ENCODE measurements at regions not wholly inside any gene's neighbourhood (a gene's known extent, or its start where the extent isn't known, plus 50 kb on each side); places are given as distances from the start of the nearest gene placed in this dataset.

GRCh38 chr13:37942929-37943328 lies 73.4 kb upstream of the TRPC4 start:
- H4K20me1 ChIP-seq (ENCODE audit: control insufficient read depth, extremely low read depth, insufficient read depth, low read length): no peaks in the 10 kb centered on the region
- no peaks in the 10 kb centered on the region for H3K27me3 ChIP-seq (ENCODE audit: control insufficient read depth, insufficient read depth, low read length)
- H3K9ac ChIP-seq (ENCODE audit: insufficient read depth, low read length): no peak overlapping the region
- H3K4me2 ChIP-seq (ENCODE audit: extremely low read depth, insufficient read depth, low read length): no peak overlapping the region
- no peaks in the 10 kb centered on the region for H3K36me3 ChIP-seq (ENCODE audit: control insufficient read depth, insufficient read depth, low read length)
- H2AFZ ChIP-seq (ENCODE audit: low read length): no peak overlapping the region
- TF ChIP-seq EZH2 (IDR thresholded peaks at IDR 0.05; ENCODE audit: low read length, missing control alignments): no peak
- TF ChIP-seq, protein P1, sequence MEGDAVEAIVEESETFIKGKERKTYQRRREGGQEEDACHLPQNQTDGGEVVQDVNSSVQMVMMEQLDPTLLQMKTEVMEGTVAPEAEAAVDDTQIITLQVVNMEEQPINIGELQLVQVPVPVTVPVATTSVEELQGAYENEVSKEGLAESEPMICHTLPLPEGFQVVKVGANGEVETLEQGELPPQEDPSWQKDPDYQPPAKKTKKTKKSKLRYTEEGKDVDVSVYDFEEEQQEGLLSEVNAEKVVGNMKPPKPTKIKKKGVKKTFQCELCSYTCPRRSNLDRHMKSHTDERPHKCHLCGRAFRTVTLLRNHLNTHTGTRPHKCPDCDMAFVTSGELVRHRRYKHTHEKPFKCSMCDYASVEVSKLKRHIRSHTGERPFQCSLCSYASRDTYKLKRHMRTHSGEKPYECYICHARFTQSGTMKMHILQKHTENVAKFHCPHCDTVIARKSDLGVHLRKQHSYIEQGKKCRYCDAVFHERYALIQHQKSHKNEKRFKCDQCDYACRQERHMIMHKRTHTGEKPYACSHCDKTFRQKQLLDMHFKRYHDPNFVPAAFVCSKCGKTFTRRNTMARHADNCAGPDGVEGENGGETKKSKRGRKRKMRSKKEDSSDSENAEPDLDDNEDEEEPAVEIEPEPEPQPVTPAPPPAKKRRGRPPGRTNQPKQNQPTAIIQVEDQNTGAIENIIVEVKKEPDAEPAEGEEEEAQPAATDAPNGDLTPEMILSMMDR (conservative IDR thresholded peaks at IDR 0.05 in 1 of 2, IDR thresholded peaks at IDR 0.05 in 1 of 2; ENCODE audit: low read depth in 1 of 2, low read length in 2 of 2): no peak
- H3K79me2 ChIP-seq (ENCODE audit: control insufficient read depth, insufficient read depth, low read length): no peaks in the 10 kb centered on the region
- DNase-seq (ENCODE audit: low read depth in 2 of 2): no peak
- H3K27ac ChIP-seq (ENCODE audit: insufficient read depth, low read length): no peak overlapping the region
- H3K4me1 ChIP-seq (ENCODE audit: control insufficient read depth, extremely low read depth, insufficient read depth, low read length): no peaks in the 10 kb centered on the region
- no peak overlapping the region for H3K4me3 ChIP-seq (replicated peaks in 1 of 4; ENCODE audit: control extremely low read depth in 1 of 4, insufficient read depth in 1 of 4, low read depth in 3 of 4, low read length in 4 of 4)
- H3K9me3 ChIP-seq (ENCODE audit: control insufficient read depth, insufficient read depth, low read depth, low read length): no peaks in the 10 kb centered on the region

DNA sequence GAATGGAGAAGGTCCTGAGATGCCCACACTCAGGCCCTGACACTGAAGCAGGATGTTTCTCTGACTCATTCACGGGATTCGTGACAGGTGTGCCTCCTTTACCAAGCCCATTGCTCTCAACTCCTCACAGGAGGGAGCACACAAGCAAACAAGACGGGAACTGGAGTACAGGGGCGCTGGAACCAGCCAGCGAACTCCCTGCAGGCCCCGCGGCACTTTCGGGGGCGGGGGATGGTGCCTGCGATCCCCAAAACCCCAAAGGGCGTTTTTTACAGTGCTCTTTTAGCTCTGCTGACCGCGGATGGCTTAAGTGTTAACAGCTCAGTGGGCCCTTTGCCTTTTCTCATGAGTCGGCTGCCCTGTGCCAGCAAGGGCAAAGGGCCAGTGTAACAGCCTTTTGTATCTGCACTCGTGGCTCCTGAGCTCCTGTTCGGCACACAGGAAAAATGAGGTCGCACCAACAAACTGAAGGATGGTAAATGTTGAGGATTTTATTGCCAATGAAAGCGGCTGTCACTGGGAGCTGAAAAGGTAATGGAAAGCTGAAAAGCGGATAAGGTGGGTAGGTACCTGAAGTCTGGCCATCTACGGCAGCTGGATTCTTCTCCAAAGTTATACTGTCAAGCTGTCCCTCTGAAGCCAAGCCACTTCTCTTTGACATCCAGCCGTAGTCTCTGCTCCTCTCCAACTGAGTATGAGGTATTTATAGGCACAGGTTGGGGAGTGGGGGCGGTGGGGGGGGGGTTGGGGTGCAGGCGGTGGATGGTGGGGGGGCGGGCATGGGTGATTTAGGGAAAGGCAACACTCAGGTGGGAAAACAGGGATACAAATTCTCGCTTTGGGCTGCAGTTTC lies 65.0 kb upstream of the TRPC4 start:
- Histone ChIP-seq H4K20me1 (ENCODE audit: control insufficient read depth, extremely low read depth, insufficient read depth, low read length) (no peaks in the 10 kb centered on the region), H3K36me3 (ENCODE audit: control insufficient read depth, insufficient read depth, low read length) (no peaks in the 10 kb centered on the region), H3K27me3 (ENCODE audit: control insufficient read depth, insufficient read depth, low read length) (no peaks in the 10 kb centered on the region), H2AFZ (ENCODE audit: low read length) (no peak overlapping the region), H3K4me2 (ENCODE audit: extremely low read depth, insufficient read depth, low read length) (no peak overlapping the region), H3K9me3 (ENCODE audit: control insufficient read depth, insufficient read depth, low read depth, low read length) (no peaks in the 10 kb centered on the region), H3K27ac (ENCODE audit: insufficient read depth, low read length) (no peak overlapping the region), H3K4me1 (ENCODE audit: control insufficient read depth, extremely low read depth, insufficient read depth, low read length) (no peaks in the 10 kb centered on the region), H3K79me2 (ENCODE audit: control insufficient read depth, insufficient read depth, low read length) (no peaks in the 10 kb centered on the region), H3K9ac (ENCODE audit: insufficient read depth, low read length) (no peak overlapping the region), H3K4me3 (replicated peaks in 1 of 4; ENCODE audit: control extremely low read depth in 1 of 4, insufficient read depth in 1 of 4, low read depth in 3 of 4, low read length in 4 of 4) (no peak overlapping the region)
- TF ChIP-seq, protein P1 (conservative IDR thresholded peaks at IDR 0.05 in 1 of 2, IDR thresholded peaks at IDR 0.05 in 1 of 2; ENCODE audit: low read depth in 1 of 2, low read length in 2 of 2): no peak
- no peak for TF ChIP-seq EZH2 (IDR thresholded peaks at IDR 0.05; ENCODE audit: low read length, missing control alignments)
- DNase-seq (ENCODE audit: low read depth in 2 of 2): no peak

DNA sequence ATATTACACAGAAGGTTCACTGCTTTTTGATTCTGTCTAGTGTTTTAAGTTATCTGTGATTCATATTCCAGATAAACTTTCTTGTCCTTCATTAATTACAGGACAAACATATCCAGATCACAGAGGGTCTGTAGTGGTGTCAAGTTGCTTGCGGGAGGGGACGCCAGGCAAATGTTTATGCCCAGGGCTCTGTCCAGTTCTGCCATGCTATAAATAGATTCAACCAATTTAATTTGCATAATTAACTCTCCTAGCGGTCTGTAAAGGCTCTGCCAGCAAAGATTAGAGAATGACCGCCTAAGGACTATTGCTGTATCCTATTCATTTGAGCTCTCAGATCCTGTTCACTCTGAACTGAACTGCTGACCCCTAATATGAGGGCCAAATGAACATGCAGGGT lies 59.7 kb upstream of the TRPC4 start:
- TF ChIP-seq, protein P1 (conservative IDR thresholded peaks at IDR 0.05 in 1 of 2, IDR thresholded peaks at IDR 0.05 in 1 of 2; ENCODE audit: low read depth in 1 of 2, low read length in 2 of 2): no peak
- TF ChIP-seq EZH2 (IDR thresholded peaks at IDR 0.05; ENCODE audit: low read length, missing control alignments): no peak
- DNase-seq (ENCODE audit: low read depth in 2 of 2): no peak
- no peaks in the 10 kb centered on the region for H3K27me3 ChIP-seq (ENCODE audit: control insufficient read depth, insufficient read depth, low read length)

More for the DNA sequence above, 59.7 kb upstream of the TRPC4 start:
- Histone ChIP-seq H3K4me2 (ENCODE audit: extremely low read depth, insufficient read depth, low read length) (no peak overlapping the region), H3K27ac (ENCODE audit: insufficient read depth, low read length) (no peak overlapping the region), H3K79me2 (ENCODE audit: control insufficient read depth, insufficient read depth, low read length) (no peaks in the 10 kb centered on the region), H4K20me1 (ENCODE audit: control insufficient read depth, extremely low read depth, insufficient read depth, low read length) (no peaks in the 10 kb centered on the region), H3K36me3 (ENCODE audit: control insufficient read depth, insufficient read depth, low read length) (no peaks in the 10 kb centered on the region), H3K4me3 (replicated peaks in 1 of 4; ENCODE audit: control extremely low read depth in 1 of 4, insufficient read depth in 1 of 4, low read depth in 3 of 4, low read length in 4 of 4) (no peak overlapping the region), H3K9me3 (ENCODE audit: control insufficient read depth, insufficient read depth, low read depth, low read length) (no peaks in the 10 kb centered on the region), H3K4me1 (ENCODE audit: control insufficient read depth, extremely low read depth, insufficient read depth, low read length) (no peaks in the 10 kb centered on the region), H3K9ac (ENCODE audit: insufficient read depth, low read length) (no peak overlapping the region), H2AFZ (ENCODE audit: low read length) (no peak overlapping the region)

Data from fibroblast of lung (primary cell).